CD4-positive, alpha-beta T cell treated with Interferon gamma for 1 hour (primary cell): ENCODE measurements at regions not wholly inside any gene's neighbourhood (a gene's known extent, or its start where the extent isn't known, plus 50 kb on each side); places are given as distances from the start of the nearest gene placed in this dataset.
"Not testable (repeated sequence)": the region's sequence is repeated elsewhere in the genome, so short reads cannot be mapped to it uniquely, and the experiment has no call there.

Experiments used
- DNase-seq: peaks from one replicate; pipeline ENCODE4 v3.0.0-alpha.2; 2020

- DNase-seq = no peak
These were observed 105.4 kb downstream of the TTC8 start for GRCh38 chr14:88929656-88930436.

GRCh38 chr14:88931321-88932110, 107.1 kb downstream of the TTC8 start:
- no peak for DNase-seq

- no peak for DNase-seq
These were observed 108.7 kb downstream of the TTC8 start for GRCh38 chr14:88933191-88933590.

GRCh38 chr14:88934351-88934806, 109.9 kb downstream of the TTC8 start:
- DNase-seq = no peak

GRCh38 chr14:88935083-88935482, 110.6 kb downstream of the TTC8 start:
- DNase-seq = no peak

- DNase-seq = no peak
These were observed 113.3 kb downstream of the TTC8 start for GRCh38 chr14:88937706-88938105.

GRCh38 chr14:88940671-88941070, 116.2 kb downstream of the TTC8 start:
- no peak for DNase-seq

- no peak for DNase-seq
These were observed 117.0 kb downstream of the TTC8 start for GRCh38 chr14:88941414-88941813.

GRCh38 chr14:88947646-88948598, 123.5 kb downstream of the TTC8 start:
- no peak for DNase-seq

GRCh38 chr14:88950069-88950468, 125.6 kb downstream of the TTC8 start:
- no peak for DNase-seq

GRCh38 chr14:88951370-88951769, 126.9 kb downstream of the TTC8 start:
- no peak for DNase-seq

GRCh38 chr14:88952901-88953300, 128.4 kb downstream of the TTC8 start:
- no peak for DNase-seq

- DNase-seq = no peak
These were observed 131.0 kb downstream of the TTC8 start for GRCh38 chr14:88955455-88955854.

- DNase-seq = no peak
These were observed 136.0 kb downstream of the TTC8 start for GRCh38 chr14:88960496-88960895.

GRCh38 chr14:88961214-88961613, 136.8 kb downstream of the TTC8 start:
- DNase-seq = no peak

GRCh38 chr14:88962356-88962755, 137.9 kb downstream of the TTC8 start:
- no peak for DNase-seq

GRCh38 chr14:88967299-88967698, 142.8 kb downstream of the TTC8 start:
- DNase-seq = no peak

GRCh38 chr14:88975043-88975830, 150.8 kb downstream of the TTC8 start:
- no peak for DNase-seq

GRCh38 chr14:88975926-88976325, 151.5 kb downstream of the TTC8 start:
- DNase-seq = no peak

GRCh38 chr14:88980907-88981306, 156.5 kb downstream of the TTC8 start:
- not testable (repeated sequence) for DNase-seq

GRCh38 chr14:88981948-88982347, 157.5 kb downstream of the TTC8 start:
- no peak for DNase-seq

GRCh38 chr14:88983755-88984154, 159.3 kb downstream of the TTC8 start:
- DNase-seq = no peak
